IMR-90 (cell line): ENCODE measurements at regions not wholly inside any gene's neighbourhood (a gene's known extent, or its start where the extent isn't known, plus 50 kb on each side); places are given as distances from the start of the nearest gene placed in this dataset.

ENCODE experiments used
- ATAC-seq: fragments of 200-7000 bp; cut with Tn5 transposase; 2 replicates; pipeline ENCODE4 v1.9.1; 2020; ENCODE audit warnings: low read depth, mild to moderate bottlenecking, moderate library complexity
- BruUV-seq: library from RNA; stranded (reverse); fragments of 400-500 nt; replicated peaks from 2 replicates; lab custom pipeline; 2021; lab: Mats Ljungman, UMichigan
- CTCF ChIA-PET: fragments of 300-600 bp; formaldehyde crosslinking; extraction: SDS; loops from one replicate; lab custom pipeline; 2021; ENCODE audit warnings: antibody characterized with exemption; lab: Yijun Ruan, JAX
- POLR2A ChIA-PET: fragments of 300-600 bp; sonication (Branson Sonifier 250); formaldehyde crosslinking; loops from one replicate; lab custom pipeline; 2022; ENCODE audit warnings: antibody characterized with exemption; ENCODE audit not compliant: unreplicated experiment; lab: Charles Lee
- DNase-seq: peaks from one replicate; pipeline ENCODE4 v3.0.0; 2013
- H2AFZ ChIP-seq: replicated peaks from 2 replicates; pipeline ENCODE3; 2013; ENCODE audit warnings: low read length, mild to moderate bottlenecking; ENCODE audit not compliant: poor library complexity
- H2AK5ac ChIP-seq: 2 replicates; pipeline ENCODE4 v1.6.1; 2013; ENCODE audit warnings: low read depth, low read length, inconsistent platforms
- H2AK9ac ChIP-seq: replicated peaks from 2 replicates; pipeline ENCODE3; 2013; ENCODE audit warnings: mild to moderate bottlenecking, low read depth, low read length, moderate library complexity; ENCODE audit not compliant: poor library complexity
- H2BK120ac ChIP-seq: 2 replicates; pipeline ENCODE4 v1.6.1; 2013; ENCODE audit warnings: low read depth, low read length, inconsistent platforms
- H2BK15ac ChIP-seq: 3 replicates; pipeline ENCODE4 v1.6.1; 2013; ENCODE audit warnings: low read depth, low read length, inconsistent platforms
- H2BK20ac ChIP-seq: 2 replicates; pipeline ENCODE4 v1.6.1; 2013; ENCODE audit warnings: low read depth, mild to moderate bottlenecking, inconsistent platforms, low read length, moderate library complexity
- H2BK5ac ChIP-seq: 2 replicates; pipeline ENCODE4 v1.6.1; 2013; ENCODE audit warnings: mild to moderate bottlenecking, low read depth, low read length, inconsistent platforms; ENCODE audit not compliant: poor library complexity, severe bottlenecking
- H3K14ac ChIP-seq: replicated peaks from 2 replicates; pipeline ENCODE4 v1.6.1; 2013; ENCODE audit warnings: low read depth, low read length, inconsistent platforms
- H3K18ac ChIP-seq: 2 replicates; pipeline ENCODE4 v1.6.1; 2013; ENCODE audit warnings: low read depth, low read length, control low read depth
- H3K23ac ChIP-seq: 2 replicates; pipeline ENCODE4 v1.6.1; 2013; ENCODE audit warnings: low read depth, low read length, inconsistent platforms
- H3K27ac ChIP-seq: 2 replicates; pipeline ENCODE4 v1.5.1; 2013; ENCODE audit warnings: mild to moderate bottlenecking, control low read depth, low read length; ENCODE audit not compliant: insufficient read depth
- H3K27me3 ChIP-seq: 2 replicates; pipeline ENCODE4 v1.6.1; 2013; ENCODE audit warnings: low read length; ENCODE audit not compliant: control insufficient read depth, insufficient read depth
- H3K36me3 ChIP-seq: 2 replicates; pipeline ENCODE4 v1.6.1; 2013; ENCODE audit warnings: low read length, mixed read lengths; ENCODE audit not compliant: control insufficient read depth, insufficient read depth
- H3K4ac ChIP-seq: 2 replicates; pipeline ENCODE4 v1.6.1; 2013; ENCODE audit warnings: low read depth, low read length, inconsistent platforms
- H3K4me1 ChIP-seq: 2 replicates; pipeline ENCODE4 v1.6.1; 2013; ENCODE audit warnings: low read length, mixed read lengths; ENCODE audit not compliant: control insufficient read depth, insufficient read depth
- H3K4me2 ChIP-seq: 2 replicates; pipeline ENCODE4 v1.6.1; 2013; ENCODE audit warnings: low read depth, mild to moderate bottlenecking, control low read depth, low read length, moderate library complexity
- H3K4me3 ChIP-seq: 2 replicates; pipeline ENCODE4 v1.5.1; 2013; ENCODE audit warnings: low read depth, mild to moderate bottlenecking, control low read depth, low read length, moderate library complexity; ENCODE audit not compliant: insufficient read depth
- H3K56ac ChIP-seq: 2 replicates; pipeline ENCODE4 v1.6.1; 2013; ENCODE audit warnings: low read length, inconsistent platforms; ENCODE audit not compliant: insufficient read depth; ENCODE audit errors: extremely low read depth
- H3K79me1 ChIP-seq, 2 experiments: 2 replicates each; pipeline ENCODE4 v1.6.1; 2013; ENCODE audit warnings: low read length in 2 of 2, inconsistent platforms in 1 of 2, low read depth in 1 of 2
- H3K9ac ChIP-seq: 2 replicates; pipeline ENCODE4 v1.6.1; 2013; ENCODE audit warnings: low read depth, low read length, control low read depth
- H3K9me1 ChIP-seq: 2 replicates; pipeline ENCODE4 v1.6.1; 2013; ENCODE audit warnings: low read length, inconsistent platforms; ENCODE audit not compliant: insufficient read depth
- H3K9me3 ChIP-seq: 2 replicates; pipeline ENCODE4 v1.6.1; 2013; ENCODE audit warnings: low read length; ENCODE audit not compliant: control insufficient read depth, insufficient read depth
- H4K20me1 ChIP-seq: 2 replicates; pipeline ENCODE4 v1.6.1; 2013; ENCODE audit warnings: low read length, inconsistent platforms; ENCODE audit not compliant: insufficient read depth
- H4K5ac ChIP-seq: 2 replicates; pipeline ENCODE4 v1.6.1; 2013; ENCODE audit warnings: mild to moderate bottlenecking, low read depth, low read length, control low read depth
- H4K8ac ChIP-seq, 2 experiments: 2 replicates each; pipeline ENCODE4 v1.6.1; 2013; ENCODE audit warnings: low read depth in 2 of 2, low read length in 2 of 2, control low read depth in 1 of 2, inconsistent platforms in 1 of 2
- H4K91ac ChIP-seq: 2 replicates; pipeline ENCODE4 v1.6.1; 2013; ENCODE audit warnings: low read depth, low read length, inconsistent platforms; ENCODE audit not compliant: insufficient read depth
- BHLHE40 ChIP-seq: fragments of 150-350 bp; IDR thresholded peaks from 2 replicates; pipeline ENCODE4 v1.6.1; 2016; ENCODE audit warnings: mild to moderate bottlenecking, low read depth, low read length
- CEBPB ChIP-seq: IDR thresholded peaks from 2 replicates; pipeline ENCODE4 v1.6.1; 2012; ENCODE audit warnings: low read depth, low read length, improper control_type of control experiment
- MAFK ChIP-seq: IDR thresholded peaks from 2 replicates; pipeline ENCODE4 v1.6.1; 2012; ENCODE audit warnings: low read depth, low read length, improper control_type of control experiment
- MAZ ChIP-seq: IDR thresholded peaks from 2 replicates; pipeline ENCODE4 v1.6.1; 2012; ENCODE audit warnings: low read depth, mild to moderate bottlenecking, low read length, improper control_type of control experiment, moderate library complexity, borderline replicate concordance
- MXI1 ChIP-seq: IDR thresholded peaks from 2 replicates; pipeline ENCODE4 v1.6.1; 2012; ENCODE audit warnings: low read depth, mild to moderate bottlenecking, low read length, moderate library complexity, borderline replicate concordance
- RCOR1 ChIP-seq: IDR thresholded peaks from 2 replicates; pipeline ENCODE4 v1.6.1; 2012; ENCODE audit warnings: mild to moderate bottlenecking, low read length, improper control_type of control experiment; ENCODE audit not compliant: insufficient replicate concordance
- RFX5 ChIP-seq: IDR thresholded peaks from 2 replicates; pipeline ENCODE4 v1.8.0; 2012; ENCODE audit warnings: low read depth, mild to moderate bottlenecking, low read length, moderate library complexity
- SMC3 ChIP-seq: fragments of 150-350 bp; IDR thresholded peaks from 2 replicates; pipeline ENCODE4 v1.6.1; 2016; ENCODE audit warnings: low read depth, mild to moderate bottlenecking, antibody characterized with exemption, low read length, moderate library complexity
- USF2 ChIP-seq: fragments of 150-350 bp; IDR thresholded peaks from 2 replicates; pipeline ENCODE4 v1.6.1; 2017; ENCODE audit warnings: mild to moderate bottlenecking, antibody characterized with exemption, low read length, low read depth
- WGBS, 2 experiments: methylation state at CpG; one replicate each; pipeline versions ENCODE4 v1.1.5 to v1.1.7; 2013; ENCODE audit warnings: missing lambda C conversion rate in 2 of 2; ENCODE audit not compliant: insufficient read length in 1 of 2; ENCODE audit errors: extremely low coverage in 2 of 2; 5-methylcytosine and 5-hydroxymethylcytosine counted together
- dilution Hi-C: fragments of 300-500 bp; cut with HindIII; formaldehyde crosslinking; loops from one replicate; pipeline ENCODE4 v1.14.3; 2018; ENCODE audit warnings: low sequenced_read_pairs; ENCODE audit not compliant: unreplicated experiment
- in situ Hi-C: fragments of 300-500 bp; cut with MboI; formaldehyde crosslinking; loops from 3 replicates; pipeline ENCODE4 v1.14.3; 2019; ENCODE audit warnings: low sequenced_read_pairs, inconsistent platforms, mixed read lengths
- intact Hi-C: fragments of 100-400 bp; cut with micrococcal nuclease; formaldehyde crosslinking; loops from 2 replicates; pipeline ENCODE4 v1.10.0; 2022

GRCh38 chr3:94779699-94780098, 716.8 kb downstream of the NSUN3 start:
- intact Hi-C loops = no loop called here
- ChIA-PET CTCF (no interaction called here), POLR2A (no interaction called here)
- TF ChIP-seq MAZ = no peak
- TF ChIP-seq BHLHE40 = no peak
- TF ChIP-seq RFX5 = no peak
- TF ChIP-seq CEBPB = no peak
- TF ChIP-seq RCOR1 = no peak
- TF ChIP-seq SMC3 = no peak
- TF ChIP-seq USF2 = no peak
- TF ChIP-seq MXI1 = no peak
- TF ChIP-seq MAFK = no peak
- no peak overlapping the region for H3K14ac ChIP-seq
- H4K8ac ChIP-seq = no peak overlapping the region
- dilution Hi-C loops = no loop called here
- H3K36me3 ChIP-seq = no peaks in the 10 kb centered on the region
- no peak overlapping the region for H3K4me3 ChIP-seq
- no peaks in the 10 kb centered on the region for H3K9me1 ChIP-seq
- no peak overlapping the region for H3K23ac ChIP-seq
- no peaks in the 10 kb centered on the region for H3K79me1 ChIP-seq
- no peak overlapping the region for H3K18ac ChIP-seq
- H3K27me3 ChIP-seq = no peaks in the 10 kb centered on the region
- no TSS peak for BruUV-seq
- H2AK9ac ChIP-seq = no peak overlapping the region
- H3K27ac ChIP-seq = no peak overlapping the region
- ATAC-seq = no peak
- no peak overlapping the region for H2BK15ac ChIP-seq
- no peak overlapping the region for H2AFZ ChIP-seq
- in situ Hi-C loops = no loop called here
- no peak overlapping the region for H3K4ac ChIP-seq
- peaks cover 1% of the 10 kb centered on the region for H3K9me3 ChIP-seq
- H2BK5ac ChIP-seq = no peak overlapping the region
- no peak overlapping the region for H4K91ac ChIP-seq
- H2AK5ac ChIP-seq = no peak overlapping the region
- DNase-seq = no peak
- no CpG with 5 or more reads among the region's 1 CpG for WGBS, 2 experiments
- no peaks in the 10 kb centered on the region for H3K4me1 ChIP-seq
- H2BK120ac ChIP-seq = no peak overlapping the region
- no peak overlapping the region for H3K4me2 ChIP-seq
- H3K9ac ChIP-seq = no peak overlapping the region
- H2BK20ac ChIP-seq = no peak overlapping the region
- no peak overlapping the region for H4K5ac ChIP-seq
- H4K20me1 ChIP-seq = no peaks in the 10 kb centered on the region
- no peak overlapping the region for H3K56ac ChIP-seq
